Panc1 (cell line): ENCODE measurements at regions not wholly inside any gene's neighbourhood (a gene's known extent, or its start where the extent isn't known, plus 50 kb on each side); places are given as distances from the start of the nearest gene placed in this dataset.

ENCODE experiments used
- ATAC-seq: fragments of 200-7000 bp; cut with Tn5 transposase; 2 replicates; pipeline ENCODE4 v1.9.1; 2020; ENCODE audit warnings: mild to moderate bottlenecking, moderate library complexity
- BruUV-seq: library from RNA; stranded (reverse); fragments of 400-500 nt; replicated peaks from 2 replicates; lab custom pipeline; 2021; lab: Mats Ljungman, UMichigan
- CTCF ChIA-PET: fragments of 300-600 bp; sonication (Branson Sonifier 250); formaldehyde crosslinking; loops from one replicate; lab custom pipeline; 2022; ENCODE audit warnings: antibody characterized with exemption; lab: Charles Lee
- POLR2A ChIA-PET: fragments of 300-600 bp; sonication (Branson Sonifier 250); formaldehyde crosslinking; loops from one replicate; lab custom pipeline; 2022; ENCODE audit warnings: antibody characterized with exemption; lab: Charles Lee
- DNase-seq: peaks from one replicate; pipeline ENCODE4 v3.0.0-alpha.2; 2010; ENCODE audit warnings: low read depth, low spot score
- H3K27ac ChIP-seq: 2 replicates; pipeline ENCODE4 v1.5.1; 2011; ENCODE audit warnings: mild to moderate bottlenecking, low read length, inconsistent platforms
- H3K27me3 ChIP-seq: fragments of 200-500 bp; sonication (Bioruptor generic); 2 replicates; pipeline ENCODE4 v1.6.0; 2014; ENCODE audit warnings: low read length, inconsistent platforms; ENCODE audit not compliant: control insufficient read depth, insufficient read depth
- H3K36me3 ChIP-seq: fragments of 200-500 bp; sonication (Bioruptor generic); 2 replicates; pipeline ENCODE4 v1.5.1; 2014; ENCODE audit warnings: inconsistent platforms, mild to moderate bottlenecking, low read length, moderate library complexity; ENCODE audit not compliant: control insufficient read depth, insufficient read depth
- H3K4me1 ChIP-seq: 2 replicates; pipeline ENCODE4 v1.5.1; 2011; ENCODE audit warnings: inconsistent platforms, mild to moderate bottlenecking, low read length, moderate library complexity; ENCODE audit not compliant: control insufficient read depth, insufficient read depth
- H3K4me3 ChIP-seq, 2 experiments: 2 replicates each; pipeline ENCODE4 v1.5.1; 2011 to 2012; ENCODE audit warnings: low read depth in 2 of 2, low read length in 2 of 2, mild to moderate bottlenecking in 2 of 2, inconsistent platforms in 1 of 2, moderate library complexity in 1 of 2
- H3K9me3 ChIP-seq: fragments of 200-500 bp; sonication (Bioruptor generic); 2 replicates; pipeline ENCODE4 v1.5.1; 2014; ENCODE audit warnings: low read depth, mild to moderate bottlenecking, inconsistent platforms, low read length, moderate library complexity; ENCODE audit not compliant: control insufficient read depth, insufficient read depth
- CTCF ChIP-seq: fragments of 450-650 bp; IDR thresholded peaks from 2 replicates; pipeline ENCODE4 v1.5.1; 2017; ENCODE audit warnings: mild to moderate bottlenecking
- POLR2AphosphoS5 ChIP-seq: IDR thresholded peaks from 2 replicates; pipeline ENCODE4 v1.6.1; 2012; ENCODE audit warnings: mild to moderate bottlenecking, low read depth, low read length, moderate library complexity
- REST ChIP-seq, 2 experiments: IDR thresholded peaks; 2 replicates each; pipeline ENCODE4 v1.6.1; 2011 to 2012; ENCODE audit warnings: low read depth in 2 of 2, control low read depth in 1 of 2, low read length in 1 of 2, mild to moderate bottlenecking in 1 of 2, moderate library complexity in 1 of 2; ENCODE audit not compliant: insufficient read depth in 1 of 2
- SIN3A ChIP-seq: IDR thresholded peaks from 2 replicates; pipeline ENCODE4 v1.6.1; 2012; ENCODE audit warnings: low read depth, mild to moderate bottlenecking, low read length, moderate library complexity, borderline replicate concordance; ENCODE audit not compliant: insufficient read depth
- TCF7L2 ChIP-seq: IDR thresholded peaks from 2 replicates; pipeline ENCODE4 v1.6.1; 2011; ENCODE audit warnings: mild to moderate bottlenecking, low read depth, low read length, inconsistent platforms
- in situ Hi-C: cut with HindIII; loops from 2 replicates; pipeline ENCODE4 v1.10.0; 2016; ENCODE audit warnings: low sequenced_read_pairs, low pct_unique_long_range_greater_than_20kb
- intact Hi-C: fragments of 100-400 bp; cut with micrococcal nuclease; formaldehyde crosslinking; loops from one replicate; pipeline ENCODE4 v1.10.0; 2022; ENCODE audit not compliant: unreplicated experiment

- Histone ChIP-seq H3K4me1 (no peaks in the 10 kb centered on the region), H3K9me3 (no peaks in the 10 kb centered on the region), H3K27ac (no peak overlapping the region), H3K27me3 (no peaks in the 10 kb centered on the region; the same call in 1 of the 2 replicates), H3K36me3 (no peaks in the 10 kb centered on the region), H3K4me3 (no peak overlapping the region)
- CTCF ChIA-PET: no interaction called here
- intact Hi-C loops (no loop called here), in situ Hi-C loops (no loop called here)
- DNase-seq (no peak), ATAC-seq (no peak)
- no TSS peak for BruUV-seq
- POLR2A ChIA-PET: no interaction called here
- TF ChIP-seq POLR2AphosphoS5 (no peak), REST (IDR thresholded peaks at IDR 0.05; ENCODE audit: insufficient read depth in 1 of 2, low read depth in 2 of 2, low read length in 1 of 2) (no peak), SIN3A (no peak), CTCF (no peak), TCF7L2 (no peak)
These were observed 133.8 kb upstream of the PRDM1 start for GRCh38 chr6:105952326-105952725.

GRCh38 chr6:105951322-105951721, 134.8 kb upstream of the PRDM1 start:
- BruUV-seq: no TSS peak
- CTCF ChIA-PET: interaction anchor here (1.1 kb wide), 1 partner anchor 42 kb away, joined by 3 read pairs; no protein-coding TSS in a partner anchor
- in situ Hi-C loops: no loop called here
- Histone ChIP-seq H3K36me3 (no peaks in the 10 kb centered on the region), H3K9me3 (no peaks in the 10 kb centered on the region), H3K4me1 (no peaks in the 10 kb centered on the region), H3K4me3 (no peak overlapping the region), H3K27me3 (no peaks in the 10 kb centered on the region; the same call in 1 of the 2 replicates), H3K27ac (no peak overlapping the region)
- POLR2A ChIA-PET: interaction anchor here (0.6 to 0.7 kb wide), 3 partner anchors 23 to 408 kb away, joined by 3 to 11 read pairs (median 5); no protein-coding TSS in a partner anchor
- no peak for ATAC-seq
- intact Hi-C loops: no loop called here
- TF ChIP-seq SIN3A (no peak), POLR2AphosphoS5 (no peak), TCF7L2 (no peak), CTCF (no peak), REST (IDR thresholded peaks at IDR 0.05; ENCODE audit: insufficient read depth in 1 of 2, low read depth in 2 of 2, low read length in 1 of 2) (no peak)
- no peak for DNase-seq
